ENCODE measurements at regions not wholly inside any gene's neighbourhood (a gene's known extent, or its start where the extent isn't known, plus 50 kb on each side); places are given as distances from the start of the nearest gene placed in this dataset.
"Not testable (repeated sequence)": the region's sequence is repeated elsewhere in the genome, so short reads cannot be mapped to it uniquely, and the experiment has no call there.

DNA sequence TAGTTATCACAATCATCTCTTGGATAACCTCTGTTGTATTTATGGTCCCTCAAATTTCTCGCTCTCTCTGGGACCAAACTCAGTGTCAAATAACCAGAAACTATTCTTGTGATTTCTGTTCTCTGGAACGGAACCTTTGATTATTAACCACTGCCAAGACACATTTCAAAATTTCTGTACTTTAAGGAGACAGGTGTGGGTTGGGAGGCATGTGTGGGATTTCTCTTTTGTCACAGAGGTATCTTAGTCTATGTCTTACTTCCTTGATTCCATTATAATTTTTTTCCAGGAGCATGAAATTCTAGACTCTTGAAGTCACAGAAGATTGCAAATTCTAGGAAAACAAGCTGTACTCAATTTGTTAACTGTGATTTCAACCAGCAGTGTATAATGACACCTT is 919.0 kb upstream of the B3GALT2 start:
- DNase-seq: no peak

GRCh38 chr1:194104247-194104844 is 917.9 kb upstream of the B3GALT2 start:
- no peak for DNase-seq

DNA sequence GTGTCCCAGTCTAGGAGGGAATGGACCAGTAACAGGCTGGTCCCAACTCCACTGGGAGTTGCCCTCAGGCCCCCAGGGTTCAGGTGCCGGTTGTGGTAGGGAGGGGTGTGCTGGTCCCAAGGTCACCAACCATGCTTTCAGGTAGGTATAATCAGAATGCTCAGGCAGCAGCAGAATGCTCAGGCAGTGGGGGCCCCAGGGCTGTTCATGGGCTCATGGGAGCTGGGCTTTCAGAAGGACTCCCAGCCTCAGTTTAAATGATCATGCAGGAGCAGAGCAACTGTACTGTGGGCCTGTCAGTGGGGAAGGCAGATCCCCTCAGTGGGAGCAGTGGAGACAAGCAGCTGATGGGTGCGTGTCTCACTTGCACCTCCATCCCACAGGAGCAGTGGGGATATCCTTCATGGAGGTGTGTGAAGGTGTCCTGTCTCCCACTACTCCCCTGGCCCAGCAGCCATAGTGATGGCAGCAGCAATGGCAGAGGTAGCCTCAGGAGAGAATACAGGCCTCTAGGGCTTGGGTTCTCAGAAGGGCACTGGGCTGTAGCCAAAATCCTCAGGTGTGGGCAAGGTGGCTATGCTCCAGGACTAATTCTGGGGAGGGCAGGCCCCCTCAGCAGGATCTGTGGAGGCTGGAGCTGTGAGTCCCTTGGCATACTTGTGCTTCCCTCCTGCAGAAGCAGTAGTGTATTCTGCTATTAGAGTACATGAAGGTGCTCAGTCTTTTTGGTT is 917.3 kb upstream of the B3GALT2 start:
- DNase-seq: no peak

DNA sequence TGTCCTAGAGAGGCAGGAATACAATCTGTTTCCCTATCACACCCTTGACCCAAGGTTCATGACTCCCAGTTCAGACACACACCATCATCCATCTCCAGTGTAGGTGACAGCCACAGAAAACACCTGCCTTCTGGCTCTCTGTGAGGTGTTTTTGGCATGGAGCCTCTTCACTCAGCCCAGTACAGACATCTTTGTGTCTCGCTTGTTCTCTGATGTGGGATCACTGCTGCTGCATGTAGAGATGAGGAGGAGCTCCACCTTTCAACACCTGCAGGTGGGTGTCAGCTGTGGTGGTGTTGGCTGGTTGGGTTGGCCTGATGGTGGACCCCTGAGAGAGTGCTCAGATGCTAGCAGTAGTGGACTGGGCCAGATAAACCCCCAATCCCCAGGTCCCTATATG is 916.7 kb upstream of the B3GALT2 start:
- DNase-seq: no peak

DNA sequence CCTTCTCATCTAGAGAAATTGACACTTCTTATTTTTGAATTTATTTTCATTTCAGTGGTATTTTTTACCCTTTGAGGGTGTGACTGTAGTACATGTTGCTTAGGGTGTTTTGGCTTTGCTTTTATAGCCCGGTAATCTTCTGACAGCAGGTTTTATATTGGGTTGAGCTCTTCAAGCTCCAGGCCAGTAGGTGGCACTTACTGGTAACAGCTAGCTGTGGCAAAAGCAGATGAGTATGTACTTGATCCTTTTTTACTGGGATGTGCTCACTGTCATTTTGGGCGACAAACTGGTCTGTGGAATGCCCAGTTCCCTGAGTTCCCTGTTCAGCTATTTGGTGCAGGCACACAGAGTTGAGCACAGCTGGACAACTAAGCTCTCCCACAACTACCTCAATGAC is 916.2 kb upstream of the B3GALT2 start:
- DNase-seq: no peak

- no peak for DNase-seq
These were observed 898.3 kb upstream of the B3GALT2 start for GRCh38 chr1:194084755-194085154.

DNA sequence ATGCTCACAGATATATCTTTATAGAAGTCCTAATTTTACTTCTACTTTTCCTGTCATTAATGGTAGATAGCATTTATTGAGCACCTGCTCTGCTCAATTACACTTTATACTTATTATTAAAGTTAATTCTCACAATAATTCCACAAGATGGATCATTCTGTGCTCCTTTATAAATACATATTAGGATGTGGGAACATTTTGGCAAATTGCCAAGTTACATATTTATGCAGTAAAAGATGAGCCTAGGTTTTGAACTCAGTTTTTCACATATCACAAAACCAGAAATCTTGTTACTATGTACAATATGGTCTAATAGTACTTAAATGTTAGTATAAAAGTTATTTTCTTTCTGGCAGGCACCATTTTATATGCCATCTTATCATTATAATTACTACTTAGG is 895.0 kb upstream of the B3GALT2 start:
- DNase-seq: no peak

DNA sequence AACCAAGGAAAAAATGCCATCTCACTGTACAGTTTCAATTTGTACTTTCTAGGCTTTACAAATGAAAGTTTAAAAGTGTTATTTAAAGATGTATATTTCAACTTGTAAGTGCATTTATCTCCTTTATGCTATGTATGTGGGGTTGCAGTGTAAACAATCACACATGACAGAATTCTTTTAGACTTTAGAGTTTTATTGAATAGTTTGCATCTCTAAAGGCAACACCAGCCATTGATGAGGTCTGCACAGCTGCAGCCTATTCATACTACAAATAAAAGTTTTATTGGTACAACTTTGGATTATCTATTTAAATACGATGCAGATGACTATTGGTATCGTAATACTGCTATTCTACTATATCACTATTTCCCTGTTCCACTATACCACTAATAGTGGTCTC is 894.4 kb upstream of the B3GALT2 start:
- DNase-seq: no peak

GRCh38 chr1:194078765-194079164 is 892.4 kb upstream of the B3GALT2 start:
- DNase-seq: no peak

- no peak for DNase-seq
These were observed 890.2 kb upstream of the B3GALT2 start for GRCh38 chr1:194076646-194077045.

DNA sequence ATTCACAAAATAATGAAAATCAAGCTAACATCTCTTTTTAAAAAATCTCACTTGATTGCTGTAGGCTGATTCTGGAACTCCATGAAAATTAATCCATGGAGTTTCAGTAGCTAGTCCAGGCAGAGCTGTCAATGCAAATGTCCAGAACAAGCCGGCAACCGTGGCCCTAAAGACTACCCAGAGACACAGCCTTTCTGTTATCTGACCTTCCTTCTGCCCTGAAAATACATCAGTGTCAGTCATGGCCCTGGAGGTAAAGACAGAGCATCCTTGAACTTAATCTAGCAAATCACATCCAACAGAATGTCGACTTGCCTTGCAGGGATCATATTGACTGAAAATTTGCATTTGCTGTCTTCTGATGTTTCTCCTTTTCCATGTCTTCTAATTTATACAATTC is 887.4 kb upstream of the B3GALT2 start:
- no peak for DNase-seq

DNA sequence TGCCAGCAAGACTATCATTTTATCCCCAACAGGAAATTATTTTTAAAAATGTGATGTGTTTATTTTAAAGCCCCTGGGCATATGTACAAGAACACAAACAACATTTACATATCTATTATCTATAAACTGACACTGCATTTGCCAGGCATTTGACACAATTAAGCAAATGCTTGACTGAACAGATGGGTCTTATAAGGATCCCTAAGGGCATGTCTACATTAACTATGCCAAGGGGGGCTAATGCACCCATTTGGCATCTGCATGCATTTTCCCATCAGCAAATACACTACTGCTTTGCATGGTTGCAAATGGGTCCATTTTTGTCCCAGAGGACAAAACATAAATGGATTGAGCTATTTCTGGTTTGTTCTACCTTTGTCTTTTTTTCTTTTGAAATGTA is 884.8 kb upstream of the B3GALT2 start:
- no peak for DNase-seq

DNA sequence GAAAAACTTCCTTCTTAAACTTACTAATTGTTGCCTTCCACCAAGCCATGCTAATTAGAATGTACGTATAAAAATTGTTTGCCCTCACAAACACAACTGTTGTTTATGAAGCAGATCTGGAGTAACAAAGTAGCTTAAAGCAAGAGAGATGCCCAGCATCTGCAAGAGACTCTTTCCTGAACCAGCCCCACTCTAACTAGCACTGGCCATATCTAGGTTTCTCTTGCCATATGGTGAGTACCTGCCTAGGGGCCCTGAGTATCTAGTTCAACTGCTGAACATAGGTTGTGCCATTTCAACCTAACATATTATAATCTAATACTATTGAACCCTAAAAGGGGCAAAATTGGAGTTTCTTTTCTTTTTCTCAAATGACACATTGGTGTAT is 883.4 kb upstream of the B3GALT2 start:
- DNase-seq: no peak

DNA sequence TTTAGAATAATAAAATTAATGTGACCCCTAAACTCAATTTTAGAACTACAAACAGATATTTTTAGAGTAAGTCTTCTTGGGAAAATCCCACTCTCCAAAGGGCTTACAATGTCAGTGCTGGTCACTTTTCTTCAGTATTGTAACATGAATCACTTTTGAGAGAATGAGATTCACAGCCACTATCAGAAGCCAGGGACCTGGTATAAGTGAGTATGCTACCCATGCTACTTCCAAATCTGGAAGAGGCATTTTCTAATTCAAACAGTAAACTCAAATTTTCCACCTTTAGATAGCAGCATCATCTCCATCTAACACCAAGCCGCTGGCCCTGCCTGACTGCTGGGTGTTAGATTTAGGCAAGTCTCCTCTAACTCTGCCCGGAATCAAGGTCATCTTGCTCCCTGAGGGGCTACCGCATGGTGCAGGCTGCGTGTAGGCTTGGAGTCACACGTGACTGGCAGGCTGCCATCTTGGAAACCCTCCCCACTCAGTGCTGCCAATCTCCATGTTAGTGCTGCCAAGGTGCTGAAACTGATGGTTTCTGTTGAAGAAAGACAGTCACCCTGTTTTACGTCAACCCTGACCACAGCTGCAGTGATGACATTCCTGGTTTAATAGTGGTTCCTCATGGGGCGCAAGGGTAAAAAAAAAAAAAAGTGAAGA is 882.9 kb upstream of the B3GALT2 start:
- peak in 16 of 58 donors; percentile 0 to 27 (median 4) for DNase-seq

DNA sequence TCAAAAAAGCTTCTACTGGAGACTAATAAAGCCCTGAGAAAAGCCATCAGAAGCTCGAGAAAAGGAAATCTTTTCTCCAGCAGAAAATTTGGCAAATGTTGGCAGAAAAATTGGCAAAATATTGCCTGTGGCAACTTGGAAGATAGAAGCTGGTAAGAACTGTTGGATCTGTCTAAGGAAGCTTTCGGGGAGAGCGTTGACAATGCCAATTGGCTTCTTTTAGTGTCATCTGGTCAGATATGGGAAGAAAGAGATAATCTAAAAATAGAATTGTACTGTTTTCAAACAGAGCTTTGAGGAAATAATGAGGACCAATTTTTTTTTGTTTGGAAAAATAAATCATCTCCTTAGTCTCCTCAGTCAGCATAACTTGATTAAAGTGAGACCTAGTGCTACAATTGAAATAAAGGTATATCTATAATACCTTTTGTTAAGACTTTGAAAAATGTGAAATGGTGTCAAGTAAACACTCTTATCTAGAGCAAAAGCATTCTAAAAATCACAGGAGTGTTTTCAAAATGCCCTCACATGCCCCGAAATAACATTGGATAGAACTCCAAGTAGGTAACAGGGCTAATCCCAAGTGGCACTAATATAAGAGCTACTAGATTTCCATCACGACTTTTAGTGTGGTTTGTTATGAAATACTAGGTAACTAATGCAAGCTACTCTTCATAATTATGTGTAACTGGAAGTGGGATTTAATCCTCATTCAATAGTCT is 882.2 kb upstream of the B3GALT2 start:
- DNase-seq: no peak

GRCh38 chr1:194067772-194068171 is 881.4 kb upstream of the B3GALT2 start:
- DNase-seq: no peak

DNA sequence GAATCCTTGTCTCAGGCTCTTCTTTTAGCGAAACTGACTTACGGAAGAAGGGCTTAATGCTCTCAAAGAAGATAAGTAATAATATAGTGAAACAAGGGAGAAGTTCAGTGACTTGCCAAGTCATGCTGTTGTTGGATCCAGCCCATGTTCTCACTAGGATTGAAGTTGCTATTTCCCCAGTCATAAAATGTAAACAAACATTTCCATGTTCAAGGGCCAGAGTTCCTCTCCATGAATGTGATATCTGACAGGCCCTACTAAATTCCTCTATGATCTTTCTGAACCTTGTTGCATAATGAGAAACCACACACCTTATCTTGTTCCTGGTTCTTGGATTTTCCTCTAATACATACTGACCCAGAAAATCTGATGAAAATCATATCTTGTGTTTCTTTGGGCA is 876.5 kb upstream of the B3GALT2 start:
- DNase-seq: no peak

- DNase-seq: no peak
These were observed 876.1 kb upstream of the B3GALT2 start for GRCh38 chr1:194062526-194062925.

DNA sequence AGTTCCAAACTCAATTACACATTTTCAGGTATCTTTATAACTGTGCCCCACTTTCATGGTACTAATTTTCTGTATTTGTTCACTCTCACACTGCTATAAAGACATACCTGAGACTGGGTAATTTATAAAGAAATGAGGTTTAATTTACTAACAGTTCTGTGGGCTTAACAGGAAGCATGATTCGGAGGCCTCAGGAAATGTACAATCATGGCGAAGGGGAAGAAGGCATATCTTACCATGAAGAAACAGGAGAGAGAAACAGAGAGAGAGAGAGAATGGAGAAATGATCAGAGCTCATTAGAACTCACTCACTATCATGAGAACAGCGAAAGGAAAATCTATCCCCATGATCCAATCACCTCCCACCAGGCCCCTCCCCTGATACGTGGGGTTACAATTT is 874.1 kb upstream of the B3GALT2 start:
- DNase-seq: no peak

- DNase-seq: not testable (repeated sequence)
These were observed 871.9 kb upstream of the B3GALT2 start for GRCh38 chr1:194058268-194058667.

GRCh38 chr1:194056169-194056568 is 869.8 kb upstream of the B3GALT2 start:
- no peak for DNase-seq

- DNase-seq: peak in 1 of 58 donors; percentile 24
These were observed 869.1 kb upstream of the B3GALT2 start for GRCh38 chr1:194055536-194055935.
